Common myeloid progenitor, CD34-positive (primary cell): ENCODE measurements at regions not wholly inside any gene's neighbourhood (a gene's known extent, or its start where the extent isn't known, plus 50 kb on each side); places are given as distances from the start of the nearest gene placed in this dataset.
"Not testable (repeated sequence)": the region's sequence is repeated elsewhere in the genome, so short reads cannot be mapped to it uniquely, and the experiment has no call there.

Experiments used
- CTCF ChIA-PET: fragments of 350-600 bp; sonication (Branson Sonifier 250); formaldehyde crosslinking; loops from one replicate; lab custom pipeline; 2021; ENCODE audit warnings: antibody characterized with exemption; lab: Charles Lee
- POLR2A ChIA-PET: fragments of 350-600 bp; sonication (Branson Sonifier 250); formaldehyde crosslinking; loops from one replicate; lab custom pipeline; 2021; ENCODE audit warnings: antibody characterized with exemption; lab: Charles Lee
- DNase-seq, 3 donors: peaks; one replicate each; pipeline versions ENCODE4 v3.0.0 to v3.0.0-alpha.2; 2013
- H3K27ac ChIP-seq, 2 experiments: 1 replicate in 1 of 2; 2 replicates in 1 of 2; pipeline ENCODE4 v1.7.0; 2013; ENCODE audit warnings: inconsistent platforms in 2 of 2, low read length in 2 of 2, mild to moderate bottlenecking in 2 of 2, low read depth in 1 of 2, moderate library complexity in 1 of 2; ENCODE audit not compliant: severe bottlenecking in 2 of 2, insufficient read depth in 1 of 2, poor library complexity in 1 of 2
- H3K27me3 ChIP-seq, 5 experiments: replicated peaks in 2 of 5; 1 replicate in 3 of 5; 2 replicates in 2 of 5; pipeline versions ENCODE4 v1.6.1 to v1.7.0; 2013; ENCODE audit warnings: low read length in 4 of 5, mild to moderate bottlenecking in 2 of 5, moderate library complexity in 2 of 5, inconsistent platforms in 1 of 5; ENCODE audit not compliant: insufficient read depth in 5 of 5, control insufficient read depth in 4 of 5
- H3K36me3 ChIP-seq, 4 experiments: 1 replicate in 2 of 4; 2 replicates in 2 of 4; pipeline versions ENCODE4 v1.6.1 to v1.7.0; 2013; ENCODE audit warnings: low read length in 3 of 4, control low read depth in 1 of 4, mild to moderate bottlenecking in 1 of 4; ENCODE audit not compliant: control insufficient read depth in 4 of 4, insufficient read depth in 4 of 4
- H3K4me1 ChIP-seq, 4 experiments: 1 replicate in 3 of 4; 2 replicates in 1 of 4; pipeline versions ENCODE4 v1.6.1 to v1.7.1; 2013; ENCODE audit warnings: low read length in 3 of 4, mild to moderate bottlenecking in 3 of 4, control low read depth in 1 of 4, inconsistent platforms in 1 of 4, moderate library complexity in 1 of 4; ENCODE audit not compliant: control insufficient read depth in 4 of 4, insufficient read depth in 4 of 4; ENCODE audit errors: control extremely low read depth in 1 of 4
- H3K4me3 ChIP-seq, 7 experiments: 1 replicate in 4 of 7; 2 replicates in 3 of 7; pipeline versions ENCODE4 v1.5.1 to v1.7.0; 2013; ENCODE audit warnings: mild to moderate bottlenecking in 7 of 7, low read length in 6 of 7, moderate library complexity in 6 of 7, inconsistent platforms in 2 of 7, low read depth in 2 of 7, control low read depth in 1 of 7; ENCODE audit not compliant: insufficient read depth in 4 of 7, control insufficient read depth in 1 of 7; ENCODE audit errors: extremely low read depth in 1 of 7
- H3K9me3 ChIP-seq, 5 experiments: 1 replicate in 4 of 5; 2 replicates in 1 of 5; pipeline versions ENCODE4 v1.6.1 to v1.7.1; 2013; ENCODE audit warnings: low read length in 4 of 5, mild to moderate bottlenecking in 2 of 5, inconsistent platforms in 1 of 5, low read depth in 1 of 5, moderate library complexity in 1 of 5; ENCODE audit not compliant: control insufficient read depth in 4 of 5, insufficient read depth in 2 of 5; ENCODE audit errors: control extremely low read depth in 1 of 5
- WGBS: methylation state at CpG from one replicate; pipeline ENCODE4 v1.1.5; 2013; ENCODE audit not compliant: insufficient coverage; 5-methylcytosine and 5-hydroxymethylcytosine counted together

GRCh38 chr9:2277644-2278043, 262.5 kb downstream of the SMARCA2 start:
- POLR2A ChIA-PET, result not testable (repeated sequence)

GRCh38 chr9:2279138-2279537, 264.0 kb downstream of the SMARCA2 start:
- POLR2A ChIA-PET, DNase-seq, H3K27me3 ChIP-seq, CTCF ChIA-PET, H3K4me3 ChIP-seq, H3K36me3 ChIP-seq, H3K27ac ChIP-seq, H3K4me1 ChIP-seq, H3K9me3 ChIP-seq: not testable (repeated sequence)
- 97% methylated on average over 5 of the region's 8 CpGs for WGBS

More at GRCh38 chr9:2277644-2278043, 262.5 kb downstream of the SMARCA2 start:
- H3K27ac ChIP-seq, H3K9me3 ChIP-seq, H3K4me3 ChIP-seq, CTCF ChIA-PET, H3K36me3 ChIP-seq, DNase-seq, H3K27me3 ChIP-seq, H3K4me1 ChIP-seq: not testable (repeated sequence)
- 96% methylated on average over 10 of the region's 12 CpGs for WGBS

- ChIA-PET POLR2A (no interaction called here), CTCF (no interaction called here)
- 87% methylated on average over 11 of the region's 13 CpGs for WGBS
- H3K36me3 ChIP-seq, result no peaks in the 10 kb centered on the region
- no peak overlapping the region for H3K4me3 ChIP-seq
- no peaks in the 10 kb centered on the region for H3K4me1 ChIP-seq
- H3K27ac ChIP-seq, result no peak overlapping the region
- H3K9me3 ChIP-seq, result no peaks in the 10 kb centered on the region
- DNase-seq, result no peak
- H3K27me3 ChIP-seq, result no peaks in the 10 kb centered on the region
Observed at GRCh38 chr9:2281031-2281802, 266.1 kb downstream of the SMARCA2 start.

- CTCF ChIA-PET, result no interaction called here
- H3K4me3 ChIP-seq, result no peak overlapping the region
- H3K27me3 ChIP-seq, result no peaks in the 10 kb centered on the region
- no peaks in the 10 kb centered on the region for H3K36me3 ChIP-seq
- WGBS, result no CpG with 5 or more reads among the region's 2 CpGs
- no peaks in the 10 kb centered on the region for H3K9me3 ChIP-seq
- POLR2A ChIA-PET, result no interaction called here
- no peaks in the 10 kb centered on the region for H3K4me1 ChIP-seq
- DNase-seq, result no peak
- H3K27ac ChIP-seq, result no peak overlapping the region
Observed at GRCh38 chr9:2281803-2282185, 266.6 kb downstream of the SMARCA2 start.

DNA sequence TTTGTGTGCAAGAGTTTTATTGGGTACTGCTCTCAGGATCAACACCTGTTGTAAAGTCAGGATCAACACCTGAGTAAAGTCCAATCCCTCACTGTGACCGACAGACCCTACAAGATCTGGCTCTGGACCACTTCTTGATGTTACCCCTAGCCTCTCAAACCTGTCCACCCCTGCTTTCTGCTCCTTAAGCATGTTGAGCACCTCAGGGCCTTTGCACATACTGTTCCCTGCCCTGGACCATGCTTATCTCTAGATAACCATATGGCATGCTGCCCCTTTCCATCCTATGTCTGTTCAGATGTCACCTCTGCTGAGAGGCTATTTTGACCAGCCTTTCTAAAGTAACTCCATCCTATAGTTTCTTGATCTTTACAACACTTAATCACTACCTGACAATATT, 269.6 kb downstream of the SMARCA2 start:
- CTCF ChIA-PET, result no interaction called here
- H3K4me3 ChIP-seq, result no peak overlapping the region
- WGBS, result 100% methylated on average over 1 of the region's 1 CpG

DNA sequence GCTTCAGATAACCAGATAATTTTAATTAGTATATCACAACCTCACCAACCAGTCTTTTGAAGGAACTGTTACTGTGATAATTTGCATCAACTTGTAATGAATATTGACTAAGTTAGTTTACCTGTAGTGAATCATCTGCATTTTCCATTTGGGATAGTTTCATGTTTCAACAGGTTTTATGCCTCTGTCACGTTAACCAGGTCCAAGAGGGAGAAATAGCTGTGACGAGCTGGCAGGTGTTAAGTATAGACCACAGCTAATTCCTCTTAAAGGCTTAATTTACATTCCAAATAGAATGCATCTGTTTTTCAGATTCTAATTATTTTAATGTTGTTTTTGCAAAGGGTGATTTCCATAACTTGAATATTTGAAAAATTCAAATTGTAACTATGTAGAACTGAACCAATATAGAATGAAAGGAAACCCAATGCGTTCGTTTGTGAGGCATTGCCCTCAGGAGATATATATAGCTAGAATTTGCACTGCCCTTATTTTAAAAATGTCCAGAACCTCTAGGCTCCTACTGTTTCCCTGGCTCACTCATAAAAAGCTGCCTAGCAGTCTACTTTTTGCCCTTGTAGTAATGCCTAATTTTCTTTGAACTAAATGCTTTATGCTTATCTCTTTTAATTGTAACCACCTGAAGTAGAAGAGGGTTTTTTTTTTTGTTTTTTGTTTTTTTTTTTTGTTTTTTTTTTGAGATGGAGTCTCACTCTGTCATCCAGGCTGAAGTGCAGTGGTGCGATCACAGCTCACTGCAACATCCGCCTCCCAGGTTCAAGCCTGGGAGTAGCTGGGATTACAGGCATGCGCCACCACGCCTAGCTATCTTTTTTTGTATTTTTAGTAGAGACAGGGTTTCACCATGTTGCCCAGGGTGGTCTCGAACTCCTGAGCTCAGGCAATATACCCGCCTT, 270.5 kb downstream of the SMARCA2 start:
- DNase-seq, result no peak
- H3K27me3 ChIP-seq, result peaks cover 0 to 4% (median 0%) of the 10 kb centered on the region in 5 experiments
- no peaks in the 10 kb centered on the region for H3K36me3 ChIP-seq
- WGBS, result 98% methylated on average over 7 of the region's 10 CpGs
- CTCF ChIA-PET, result interaction anchor here (1.9 kb wide), 1 partner anchor 9 kb away, joined by 4 read pairs; no protein-coding TSS in a partner anchor
- POLR2A ChIA-PET, result no interaction called here
- no peak overlapping the region for H3K4me3 ChIP-seq
- no peak overlapping the region for H3K27ac ChIP-seq
- no peaks in the 10 kb centered on the region for H3K4me1 ChIP-seq
- H3K9me3 ChIP-seq, result no peaks in the 10 kb centered on the region

More for the DNA sequence above, 269.6 kb downstream of the SMARCA2 start:
- Histone ChIP-seq H3K36me3 (no peaks in the 10 kb centered on the region), H3K9me3 (no peaks in the 10 kb centered on the region), H3K27me3 (peaks cover 0 to 1% (median 0%) of the 10 kb centered on the region in 5 experiments), H3K27ac (no peak overlapping the region), H3K4me1 (no peaks in the 10 kb centered on the region)
- POLR2A ChIA-PET, result no interaction called here
- no peak for DNase-seq

DNA sequence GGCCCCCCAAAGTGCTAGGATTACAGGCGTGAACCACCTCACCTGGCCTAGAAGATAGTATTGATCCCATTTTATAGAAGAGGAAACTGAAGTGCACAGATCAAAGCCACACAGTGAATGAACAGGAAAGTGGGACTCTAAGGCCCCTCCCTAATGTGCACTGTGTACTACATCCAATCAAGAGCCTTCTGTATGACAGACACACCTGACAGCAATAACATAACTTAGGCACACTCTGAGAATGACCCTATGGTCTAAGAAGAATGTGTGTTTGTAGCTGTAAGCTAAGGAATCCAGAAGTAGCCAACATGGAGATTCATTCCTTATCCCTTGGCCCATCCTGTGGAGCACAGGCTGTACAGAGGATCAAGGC, 271.2 kb downstream of the SMARCA2 start:
- ChIA-PET POLR2A (interaction anchor here (0.6 kb wide), 1 partner anchor 16 kb away, joined by 4 read pairs; no protein-coding TSS in a partner anchor), CTCF (interaction anchor here (1.9 kb wide), 1 partner anchor 8 kb away, joined by 4 read pairs; no protein-coding TSS in a partner anchor)
- WGBS, result 83% methylated on average over 1 of the region's 1 CpG

More for the DNA sequence above, 271.2 kb downstream of the SMARCA2 start:
- Histone ChIP-seq H3K36me3 (no peaks in the 10 kb centered on the region), H3K27ac (no peak overlapping the region), H3K4me3 (no peak overlapping the region), H3K9me3 (no peaks in the 10 kb centered on the region), H3K27me3 (peaks cover 0 to 4% (median 0%) of the 10 kb centered on the region in 5 experiments), H3K4me1 (no peaks in the 10 kb centered on the region)
- no peak for DNase-seq
